Jurkat, Clone E6-1 (cell line): ENCODE measurements at regions not wholly inside any gene's neighbourhood (a gene's known extent, or its start where the extent isn't known, plus 50 kb on each side); places are given as distances from the start of the nearest gene placed in this dataset.
"Not testable (repeated sequence)": the region's sequence is repeated elsewhere in the genome, so short reads cannot be mapped to it uniquely, and the experiment has no call there.

Source experiments
- DNase-seq: peaks from one replicate; pipeline ENCODE4 v3.0.0-alpha.2; 2011; ENCODE audit warnings: low read depth, low spot score
- H3K4me3 ChIP-seq: 2 replicates; pipeline ENCODE4 v1.5.1; 2011; ENCODE audit warnings: mild to moderate bottlenecking, low read length, control low read depth, moderate library complexity

DNA sequence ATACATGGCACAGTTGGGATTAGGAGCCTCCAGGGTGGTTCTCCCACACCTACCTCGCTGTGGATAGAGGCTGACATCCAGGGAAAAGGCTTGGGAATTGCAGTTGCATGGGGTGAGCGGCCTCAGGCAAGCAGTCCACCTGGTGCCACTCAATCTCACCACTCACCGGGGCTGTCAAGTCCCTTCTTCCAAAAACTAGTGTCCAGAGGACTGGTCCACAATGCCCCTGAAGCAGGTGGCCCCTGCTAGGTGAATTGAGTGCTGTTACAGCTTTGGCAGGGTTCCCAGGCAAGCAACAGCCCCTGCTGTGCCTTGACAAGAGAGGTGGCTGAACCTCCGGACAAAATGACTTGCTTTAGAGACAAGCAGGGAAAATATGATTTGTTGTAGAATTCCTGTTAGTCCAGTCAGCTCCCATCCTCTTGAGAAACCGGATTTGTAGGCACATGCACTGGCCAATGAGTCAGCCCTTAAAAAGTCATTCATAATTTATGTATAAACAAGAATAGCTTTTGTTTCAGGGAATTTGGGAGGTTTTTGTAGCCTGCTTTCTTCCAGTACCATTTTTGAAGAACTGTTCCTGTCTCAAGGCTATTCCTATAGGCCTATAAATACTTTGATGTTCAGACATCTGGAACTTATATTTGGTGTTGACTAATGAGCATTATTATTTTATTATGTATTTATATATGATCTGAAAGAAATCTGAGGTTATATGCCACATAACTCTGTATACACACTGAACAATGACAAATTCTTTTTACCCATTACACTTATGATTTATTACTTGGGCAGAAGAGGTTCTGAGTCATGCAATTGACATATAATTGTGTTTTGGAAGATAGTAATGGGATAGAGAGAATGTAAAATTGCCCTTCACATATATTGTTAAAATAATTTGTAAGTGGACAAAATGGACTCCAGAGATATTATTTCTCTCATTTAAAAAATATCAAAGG lies 411.1 kb downstream of the ACTL7B start:
- no peak overlapping the region for H3K4me3 ChIP-seq
- DNase-seq: no peak

DNA sequence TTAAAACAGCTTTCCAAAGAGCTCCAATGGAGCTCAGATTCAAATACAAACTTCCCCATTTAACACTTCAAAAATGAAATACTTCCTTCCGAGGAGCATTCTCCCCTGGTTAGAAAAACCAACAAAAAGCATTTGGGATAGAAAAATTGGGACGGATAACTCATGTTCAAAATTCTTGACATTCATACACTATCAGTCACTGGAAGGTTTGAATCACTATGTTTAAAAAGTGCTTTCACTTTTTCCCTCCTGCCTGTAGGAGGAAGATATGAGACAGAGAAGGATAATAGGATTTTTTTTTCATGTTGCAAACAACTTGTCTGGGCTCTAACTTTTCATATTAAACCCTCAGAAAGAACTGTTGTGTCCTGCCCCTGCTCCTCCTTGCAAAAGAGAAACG lies 412.0 kb downstream of the ACTL7B start:
- no peak for DNase-seq
- no peak overlapping the region for H3K4me3 ChIP-seq

DNA sequence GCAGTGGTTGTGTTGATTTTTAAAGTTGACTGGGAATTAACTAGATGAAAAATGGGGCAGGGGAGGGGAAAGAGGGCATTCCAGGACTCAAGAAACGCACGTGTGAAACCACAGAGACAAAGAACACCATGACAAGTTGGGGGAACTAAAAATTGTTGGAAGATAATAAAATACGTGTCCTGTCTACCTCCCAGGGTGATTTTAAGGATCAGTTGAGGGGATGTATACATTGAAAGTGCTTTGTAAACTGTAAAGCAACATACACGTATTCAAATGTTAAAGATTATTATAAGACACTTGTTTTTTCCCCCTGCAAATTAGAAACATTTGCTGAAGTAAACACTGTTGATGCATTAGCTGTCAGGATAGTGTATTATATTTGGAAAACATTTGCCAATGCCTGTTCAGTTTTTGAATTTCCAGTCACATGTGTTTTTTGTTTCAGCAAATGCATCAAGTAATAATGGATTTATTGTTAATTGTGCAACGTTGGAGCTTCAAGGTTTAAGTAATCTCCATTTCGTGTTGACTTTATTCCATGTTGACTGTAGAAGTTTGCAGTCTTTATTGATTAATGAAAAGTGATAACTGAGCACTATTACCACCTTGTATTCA lies 412.7 kb downstream of the ACTL7B start:
- DNase-seq: no peak
- no peak overlapping the region for H3K4me3 ChIP-seq

DNA sequence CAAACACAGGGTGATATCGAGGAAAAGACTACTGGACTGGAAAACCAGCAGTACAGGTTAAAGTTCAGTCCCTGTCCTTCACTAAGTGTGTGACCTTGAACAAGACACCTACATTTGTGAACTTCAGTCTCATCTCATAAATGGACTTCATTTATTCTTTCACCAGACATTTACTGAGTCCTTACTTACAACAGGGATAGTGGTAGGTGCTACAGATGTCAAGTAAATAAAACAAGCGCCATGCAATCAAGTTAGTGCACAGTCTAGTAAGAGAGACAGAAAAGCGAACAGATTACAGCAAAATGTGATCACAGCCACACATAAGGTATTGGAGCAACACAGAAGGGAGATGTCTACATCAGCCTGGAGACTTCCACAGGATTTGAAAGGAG lies 413.2 kb downstream of the ACTL7B start:
- no peak overlapping the region for H3K4me3 ChIP-seq
- DNase-seq: no peak

DNA sequence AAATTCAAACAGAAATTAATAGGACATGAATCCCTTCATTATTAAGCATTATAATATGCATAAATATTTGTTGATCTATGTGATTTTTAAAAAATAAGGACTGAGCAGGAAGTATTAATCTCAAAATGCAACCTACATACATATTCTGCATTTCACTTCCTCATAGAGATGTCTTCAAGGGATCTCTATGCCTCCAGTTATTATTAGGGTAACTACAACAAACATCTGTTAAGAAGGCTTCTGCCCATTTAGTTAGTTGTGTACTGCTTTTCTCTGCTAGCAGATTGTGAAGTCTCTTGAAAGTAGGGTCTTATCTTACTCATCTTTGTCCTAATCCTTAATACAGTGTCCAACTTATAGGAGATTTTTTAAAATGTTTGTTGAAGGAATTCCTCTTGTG lies 414.1 kb downstream of the ACTL7B start:
- no peak overlapping the region for H3K4me3 ChIP-seq
- no peak for DNase-seq

DNA sequence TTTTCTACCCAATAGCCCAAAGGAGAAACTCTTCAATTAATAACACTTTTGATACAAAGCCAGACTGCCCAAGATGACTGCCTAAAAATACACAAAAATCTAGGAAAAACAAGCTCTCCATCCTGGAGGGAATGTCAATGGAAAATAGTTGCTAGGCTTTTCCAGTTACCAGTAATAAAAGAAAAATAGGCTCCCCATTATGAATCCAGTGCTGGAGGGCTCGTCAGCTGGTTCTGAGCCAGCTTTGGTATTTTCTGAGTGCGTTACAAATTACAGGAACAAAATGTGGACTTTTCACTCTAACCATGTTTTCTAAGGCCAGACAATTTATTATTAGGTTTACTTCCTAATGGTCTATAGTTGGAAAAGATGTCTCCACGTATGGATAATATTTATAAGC lies 414.5 kb downstream of the ACTL7B start:
- no peak overlapping the region for H3K4me3 ChIP-seq
- DNase-seq: no peak

DNA sequence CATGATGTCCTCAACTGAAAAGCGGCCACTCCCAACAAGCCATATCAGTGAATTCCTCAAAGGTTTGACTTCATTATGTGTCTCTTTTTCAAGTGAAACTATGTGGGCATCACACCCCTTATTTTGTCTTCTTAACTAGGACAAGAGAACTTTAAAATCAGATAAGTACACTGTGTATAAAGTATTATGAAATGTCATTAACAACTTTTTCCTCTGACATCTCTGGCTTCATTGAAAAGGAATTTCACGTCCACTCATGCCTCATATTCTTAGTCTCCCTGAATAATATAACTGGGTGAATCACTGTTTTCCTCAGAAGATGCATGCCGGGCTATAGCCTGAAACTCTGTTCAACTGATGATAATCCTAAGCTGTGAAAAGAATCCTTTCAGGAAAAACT lies 415.8 kb downstream of the ACTL7B start:
- DNase-seq: no peak
- no peak overlapping the region for H3K4me3 ChIP-seq

DNA sequence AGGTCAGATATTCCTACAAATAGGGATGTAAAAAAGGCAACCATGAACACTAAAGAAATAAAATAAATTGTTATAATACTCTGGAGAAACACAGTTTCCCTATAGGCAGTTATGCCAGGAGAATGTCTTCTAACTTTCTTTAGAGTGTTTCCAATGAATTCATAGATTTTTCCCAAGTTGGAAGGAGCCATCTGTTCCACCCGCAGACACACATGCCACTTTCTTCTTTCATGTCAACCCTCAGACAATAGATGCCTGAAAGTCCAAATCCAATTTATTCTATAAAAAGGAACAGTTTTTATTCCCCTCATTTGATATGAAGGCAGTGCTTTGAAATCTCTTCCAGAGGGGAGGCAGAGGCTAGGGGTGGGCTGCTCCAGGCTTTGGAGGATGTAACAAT lies 418.1 kb downstream of the ACTL7B start:
- DNase-seq: no peak
- H3K4me3 ChIP-seq: no peak overlapping the region

DNA sequence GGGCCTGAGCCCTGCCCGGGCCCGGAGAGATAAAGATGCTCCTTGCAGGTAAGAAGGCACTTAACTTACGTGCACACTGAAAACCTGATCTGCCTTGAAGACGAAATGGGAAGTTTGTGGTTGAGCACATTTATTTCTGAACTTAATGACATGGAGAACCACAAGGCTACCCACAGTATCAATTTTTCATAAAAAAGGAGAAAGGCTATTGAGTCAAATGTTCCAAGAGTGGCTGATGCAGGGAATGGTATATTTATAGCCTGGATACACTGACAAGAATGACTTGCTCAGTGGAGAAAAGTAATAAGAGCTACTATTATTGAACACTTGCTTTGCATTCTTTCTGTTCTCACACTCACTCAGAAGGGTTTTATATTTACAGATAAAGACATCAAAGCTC lies 419.3 kb downstream of the ACTL7B start:
- H3K4me3 ChIP-seq: no peak overlapping the region
- no peak for DNase-seq

DNA sequence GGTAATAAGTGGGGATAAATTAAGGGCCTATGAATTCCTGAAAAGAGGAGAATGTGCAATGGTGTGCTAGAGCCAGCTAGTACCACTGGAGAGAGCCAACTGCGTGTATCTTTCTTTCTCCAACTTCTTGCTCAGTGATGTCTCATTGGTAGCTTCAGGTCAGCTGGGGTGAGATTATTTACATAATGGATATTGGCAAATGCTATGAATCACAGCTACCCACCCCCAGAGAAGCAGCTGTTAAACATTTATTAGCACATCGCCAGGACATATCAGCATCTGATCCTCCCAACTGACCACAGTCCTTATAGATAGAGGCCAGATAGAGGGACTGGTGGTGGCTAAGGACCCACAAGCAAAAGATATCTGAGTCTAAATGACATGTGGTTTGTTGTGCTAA lies 421.3 kb downstream of the ACTL7B start:
- H3K4me3 ChIP-seq: no peak overlapping the region

DNA sequence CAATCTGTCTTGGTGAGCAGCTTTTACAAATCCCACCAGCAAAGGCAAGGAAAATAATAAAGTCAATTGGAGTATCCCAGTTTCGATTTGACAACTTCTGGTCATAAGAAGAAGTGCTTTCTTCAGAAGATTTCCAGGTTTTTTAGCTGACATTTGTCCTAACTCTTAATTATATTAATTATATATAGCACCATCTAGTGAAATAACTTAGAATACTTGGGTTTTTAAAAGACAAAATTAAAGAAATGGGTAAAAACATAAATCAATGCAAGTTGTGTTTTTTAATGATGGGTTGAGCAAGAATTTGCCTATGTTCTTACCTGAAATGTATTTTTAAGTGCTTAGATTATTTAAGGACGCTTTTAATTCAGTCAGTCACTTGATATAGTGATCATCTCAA lies 421.8 kb downstream of the ACTL7B start:
- no peak overlapping the region for H3K4me3 ChIP-seq
- no peak for DNase-seq

More for the DNA sequence above, 421.3 kb downstream of the ACTL7B start:
- DNase-seq: no peak

DNA sequence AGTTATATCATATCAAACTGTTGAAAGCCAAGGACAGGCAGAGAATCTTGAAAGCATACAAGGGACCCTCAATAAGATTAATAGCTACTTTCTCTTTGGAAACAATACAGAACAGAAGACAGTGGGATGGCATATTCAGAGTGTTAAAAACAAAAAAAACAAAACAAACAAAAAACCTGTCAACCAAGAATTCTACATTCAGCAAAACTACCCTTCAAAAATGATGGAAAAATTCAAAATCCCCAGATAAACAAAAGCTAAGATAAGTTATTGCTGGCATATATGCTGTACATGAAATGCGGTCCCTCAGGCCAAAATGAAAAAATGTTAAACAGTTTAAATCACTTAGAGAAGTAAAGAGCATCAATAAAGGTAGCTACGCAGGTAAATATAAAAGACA lies 425.1 kb downstream of the ACTL7B start:
- no peak for DNase-seq
- H3K4me3 ChIP-seq: no peak overlapping the region

DNA sequence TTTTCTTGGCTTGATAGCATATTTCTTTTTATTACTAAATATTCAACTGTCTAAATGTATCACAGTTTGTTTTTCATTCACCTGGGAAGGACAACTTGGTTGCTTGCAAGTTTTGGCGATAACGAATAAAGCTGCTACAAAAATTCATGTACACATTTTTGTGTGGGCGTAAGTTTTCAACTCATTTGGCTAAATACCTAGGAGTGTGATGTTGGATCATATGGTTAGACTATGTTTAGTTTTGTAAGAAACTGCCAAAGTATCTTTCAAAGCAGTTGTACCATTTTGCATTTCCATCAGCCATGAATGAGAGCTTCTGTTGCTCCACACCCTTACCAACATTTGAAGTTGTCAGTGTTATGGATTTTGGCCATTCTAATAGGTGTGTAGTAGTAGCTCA lies 428.0 kb downstream of the ACTL7B start:
- H3K4me3 ChIP-seq: no peak overlapping the region
- no peak for DNase-seq

DNA sequence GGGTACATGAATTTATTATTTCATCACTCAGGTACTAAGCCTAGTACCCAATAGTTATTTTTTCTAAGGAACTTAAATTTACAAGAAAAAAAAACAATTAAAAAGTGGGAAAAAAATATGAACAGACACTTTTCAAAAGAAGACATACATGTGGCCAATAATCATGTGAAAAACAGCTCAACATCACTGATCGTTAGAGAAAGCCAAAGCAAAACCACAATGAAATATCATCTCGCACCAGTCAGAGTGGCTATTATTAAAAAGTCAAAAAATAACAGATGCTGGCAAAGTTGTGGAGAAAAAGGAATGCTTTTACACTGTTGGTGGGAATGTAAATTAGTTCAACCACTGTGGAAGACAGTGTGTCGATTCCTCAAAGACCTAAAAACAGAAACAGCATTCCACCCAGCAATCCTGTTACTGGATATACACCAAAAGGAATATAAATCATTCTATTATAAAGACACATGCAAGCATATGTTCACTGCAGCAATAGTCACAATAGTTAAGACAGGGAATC lies 429.3 kb downstream of the ACTL7B start:
- not testable (repeated sequence) for H3K4me3 ChIP-seq, DNase-seq

DNA sequence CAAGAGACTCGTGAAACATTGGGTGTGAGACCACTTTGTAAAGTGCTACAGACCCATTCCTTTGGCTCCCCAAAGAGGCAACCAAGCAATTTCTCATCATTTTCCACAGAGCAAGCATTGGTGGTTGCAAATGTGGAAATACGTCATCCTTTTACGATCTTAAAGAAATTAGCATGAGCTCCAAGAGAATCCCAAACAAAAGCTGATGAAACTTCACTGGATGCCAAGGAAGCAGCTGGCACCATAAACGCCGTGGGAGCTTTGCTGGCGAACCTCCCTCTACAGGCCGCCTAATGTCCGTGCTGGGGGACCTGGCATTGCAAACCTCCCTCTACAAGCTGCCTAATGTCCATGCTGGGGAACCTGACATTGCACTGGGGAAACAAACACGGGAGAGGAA lies 432.4 kb downstream of the ACTL7B start:
- DNase-seq: no peak
- no peak overlapping the region for H3K4me3 ChIP-seq

DNA sequence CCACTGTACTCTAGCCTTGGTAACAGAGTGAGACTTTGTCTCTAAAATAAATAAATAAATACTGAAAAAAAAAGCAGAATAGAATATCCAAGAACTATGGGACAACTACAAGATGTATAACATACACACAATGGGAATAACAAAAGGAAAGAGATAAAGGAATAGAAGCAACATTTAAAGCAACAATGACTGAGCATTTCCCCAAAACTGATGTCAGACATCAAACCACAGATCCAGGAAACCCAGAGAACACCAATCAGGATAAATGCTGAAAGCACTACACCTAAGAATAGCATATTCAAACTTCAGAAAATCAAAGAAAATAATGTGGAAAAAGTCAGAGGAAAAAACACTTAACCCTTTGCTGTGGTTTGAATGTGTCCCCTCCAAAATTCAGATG lies 436.4 kb downstream of the ACTL7B start:
- no peak overlapping the region for H3K4me3 ChIP-seq
- no peak for DNase-seq

DNA sequence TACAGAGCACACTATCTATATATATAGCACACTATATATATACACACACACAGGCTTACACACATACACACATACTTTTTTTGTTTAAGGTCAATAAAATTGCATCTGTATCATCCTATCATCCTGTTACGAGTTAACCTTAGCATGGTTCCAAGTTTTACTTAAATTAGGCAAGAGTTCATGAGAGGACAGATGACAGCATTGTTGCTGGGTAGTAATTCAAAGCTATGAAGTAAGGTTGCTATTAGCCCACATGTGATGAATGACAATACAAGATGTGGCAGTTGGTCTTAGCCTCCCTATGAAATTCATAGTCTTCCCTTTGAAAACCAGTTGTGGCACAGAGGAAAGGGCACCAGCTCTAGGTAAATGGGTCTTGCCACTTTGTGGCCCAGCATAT lies 438.1 kb downstream of the ACTL7B start:
- no peak overlapping the region for H3K4me3 ChIP-seq

DNA sequence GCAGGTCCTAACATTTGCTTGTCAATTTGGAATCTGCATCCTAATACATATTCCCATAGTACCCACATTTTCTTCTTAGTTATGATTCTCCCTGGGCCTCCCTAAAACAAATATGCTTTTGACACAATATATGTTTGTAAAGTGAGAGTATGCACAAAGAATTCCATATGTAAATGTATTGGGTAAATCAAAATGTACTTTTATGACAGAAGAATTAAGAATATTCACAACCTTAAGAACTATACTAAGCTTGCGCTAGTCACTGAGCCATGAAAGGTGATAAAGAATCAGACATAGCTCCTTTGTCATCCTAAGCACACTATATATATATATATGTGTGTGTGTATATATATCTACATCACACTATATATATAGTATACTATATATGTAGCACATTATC lies 438.5 kb downstream of the ACTL7B start:
- DNase-seq: no peak
- H3K4me3 ChIP-seq: no peak overlapping the region

More for the DNA sequence above, 438.1 kb downstream of the ACTL7B start:
- no peak for DNase-seq

DNA sequence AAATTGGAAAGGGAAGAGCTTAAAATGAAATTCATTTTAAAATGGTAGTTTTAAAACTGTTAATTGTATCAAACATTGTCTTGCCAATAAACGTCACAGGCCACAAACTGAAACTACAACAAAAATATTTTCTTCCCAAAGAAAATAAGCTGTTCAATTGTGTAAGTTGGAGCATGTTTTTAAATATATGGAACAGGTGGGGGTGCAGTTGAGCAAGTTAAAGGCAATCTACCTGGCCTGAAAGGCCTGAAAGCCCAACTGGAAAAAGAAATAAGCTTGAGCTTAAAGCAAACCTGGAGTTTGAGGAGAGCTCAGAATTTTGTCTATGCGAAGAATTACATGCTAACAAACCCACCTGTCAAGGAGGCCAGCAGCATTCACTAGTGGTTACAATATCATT lies 439.5 kb downstream of the ACTL7B start:
- DNase-seq: no peak
- no peak overlapping the region for H3K4me3 ChIP-seq

DNA sequence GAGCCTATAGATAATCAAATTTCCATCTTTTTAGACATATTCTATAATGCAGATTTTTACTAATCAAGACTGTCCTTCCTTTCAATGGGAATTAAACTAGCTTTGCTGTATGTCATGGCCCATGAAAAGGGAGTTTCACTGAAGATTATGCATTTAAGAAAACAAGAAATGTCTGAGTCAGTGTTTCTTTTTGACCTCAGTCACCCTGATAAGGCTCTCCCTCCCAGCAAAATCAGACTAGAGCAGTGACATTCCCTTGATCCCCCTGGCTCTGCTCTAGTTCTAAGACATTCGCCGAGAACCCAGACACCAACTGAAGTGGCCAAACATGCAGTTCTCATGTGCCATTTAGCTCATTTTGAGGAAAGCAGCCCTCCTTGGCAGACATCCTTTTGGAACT lies 442.0 kb downstream of the ACTL7B start:
- no peak for DNase-seq

More for the DNA sequence above, 442.0 kb downstream of the ACTL7B start:
- no peak overlapping the region for H3K4me3 ChIP-seq
